ENCODE measurements at regions not wholly inside any gene's neighbourhood (a gene's known extent, or its start where the extent isn't known, plus 50 kb on each side); places are given as distances from the start of the nearest gene placed in this dataset.
"Not testable (repeated sequence)": the region's sequence is repeated elsewhere in the genome, so short reads cannot be mapped to it uniquely, and the experiment has no call there.

DNA sequence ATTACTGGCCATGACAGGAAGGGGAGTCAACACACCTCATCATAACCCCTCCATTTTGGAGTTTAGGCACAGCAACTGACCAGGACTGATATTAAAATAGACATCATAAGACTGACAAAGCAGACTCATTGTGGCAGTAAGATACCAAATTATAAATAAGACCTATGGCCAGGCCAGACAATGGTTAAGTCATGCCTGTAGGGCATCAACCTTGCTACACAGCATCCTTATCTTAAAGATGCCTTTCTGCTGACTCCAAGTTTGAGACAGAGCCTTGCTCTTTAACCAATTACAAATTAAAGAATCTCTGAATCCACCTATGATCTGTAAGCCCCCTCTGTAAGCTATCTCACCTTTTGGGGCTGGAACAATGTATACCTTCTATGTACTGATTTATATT lies 65.5 kb downstream of the VCX2 start:
- no peak for DNase-seq (ENCODE audit: low read depth in 2 of 2)

DNA sequence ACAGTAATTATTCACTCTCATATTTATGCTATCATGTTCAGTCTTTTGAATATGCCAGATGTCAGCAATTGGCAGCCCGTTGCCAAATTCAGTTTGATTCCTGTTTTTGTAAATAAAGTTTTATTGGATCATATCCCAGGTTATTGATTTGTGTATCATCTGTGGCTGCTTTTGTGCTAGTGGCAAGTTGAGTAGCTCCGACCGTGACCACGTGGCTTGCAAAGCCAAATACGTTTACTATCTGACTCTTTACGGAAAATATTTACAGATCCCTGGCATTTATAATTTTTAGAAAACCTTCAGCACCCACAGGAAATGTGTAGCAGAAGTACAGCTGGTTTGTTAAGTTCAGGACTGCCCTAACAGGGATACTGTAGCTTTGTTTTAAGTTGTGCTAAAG lies 67.4 kb downstream of the VCX2 start:
- no peak for DNase-seq (ENCODE audit: low read depth in 2 of 2)

DNA sequence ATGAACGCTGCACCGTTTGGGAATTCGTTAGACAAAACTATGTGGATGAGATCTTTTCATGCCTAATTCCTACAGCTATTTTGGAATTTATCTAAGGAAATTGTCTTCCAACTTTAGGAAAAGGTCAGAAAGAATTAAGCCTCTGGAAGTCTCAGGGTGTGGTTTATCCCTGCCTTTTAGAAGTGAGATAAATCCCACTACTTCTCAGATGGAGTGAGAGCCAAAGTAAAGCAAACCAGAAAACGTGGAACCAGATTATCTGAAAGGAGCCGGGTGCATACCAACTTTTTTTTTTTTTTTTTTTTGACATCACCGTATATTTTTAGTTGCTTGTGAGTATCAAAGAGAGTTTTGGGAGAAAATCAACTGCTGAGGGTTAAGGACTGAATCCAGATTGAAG lies 79.6 kb downstream of the VCX2 start:
- no peak for DNase-seq (ENCODE audit: low read depth in 2 of 2)

DNA sequence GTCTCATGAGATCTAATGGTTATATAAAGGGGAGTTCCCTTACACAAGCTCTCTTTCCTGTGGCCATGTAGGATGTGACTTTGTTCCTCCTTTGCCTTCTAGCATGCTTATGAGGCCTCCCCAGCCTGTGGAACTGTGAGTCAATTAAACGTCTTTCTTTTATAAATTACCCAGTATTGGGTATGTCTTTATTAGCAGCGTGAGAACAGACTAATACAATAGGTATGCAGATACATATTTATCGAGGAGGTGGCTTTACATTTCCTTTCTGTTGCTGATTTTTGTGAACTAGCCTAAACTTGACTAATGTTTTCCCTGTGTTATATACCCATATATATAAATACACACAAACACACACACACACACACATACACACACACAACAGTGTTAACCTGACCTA lies 80.2 kb downstream of the VCX2 start:
- DNase-seq (ENCODE audit: low read depth in 2 of 2) = no peak

DNA sequence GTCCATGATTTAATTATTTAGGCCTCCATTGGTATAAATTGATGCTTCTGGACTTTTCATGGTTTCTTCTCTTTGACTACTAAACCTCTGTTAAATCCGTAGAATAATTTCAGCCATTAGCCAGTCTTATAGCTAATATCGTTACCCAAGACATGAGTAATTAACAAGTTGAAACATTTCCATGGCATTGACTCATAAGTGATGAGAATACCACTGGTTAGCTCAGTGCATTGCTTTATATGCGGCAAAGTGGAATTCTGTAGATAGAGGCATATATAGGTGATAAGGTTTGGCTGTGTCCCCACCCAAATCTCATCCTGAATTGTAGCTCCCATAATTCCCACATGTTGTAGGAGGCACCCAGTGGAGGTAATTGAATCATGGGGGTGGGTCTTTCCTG lies 80.6 kb downstream of the VCX2 start:
- DNase-seq (ENCODE audit: low read depth in 2 of 2) = no peak

DNA sequence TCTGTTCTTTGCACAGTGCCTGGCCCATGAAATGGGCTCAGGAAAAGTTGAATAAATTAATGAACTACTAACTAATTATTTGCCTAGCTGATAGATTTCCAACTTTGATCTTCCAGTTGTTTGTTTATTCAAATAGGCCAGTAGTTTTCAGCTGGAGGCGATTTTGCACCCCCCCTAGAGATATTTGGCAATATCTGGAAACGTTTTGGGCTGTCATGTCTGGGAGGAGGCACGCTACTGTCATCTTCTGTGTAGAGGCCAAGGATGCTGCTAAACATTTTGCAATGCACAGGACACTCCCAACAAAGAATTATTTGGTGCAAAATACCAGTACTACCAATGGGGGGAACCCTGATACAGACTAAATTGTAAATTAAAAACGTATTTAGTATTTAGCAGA lies 81.9 kb downstream of the VCX2 start:
- no peak for DNase-seq (ENCODE audit: low read depth in 2 of 2)

DNA sequence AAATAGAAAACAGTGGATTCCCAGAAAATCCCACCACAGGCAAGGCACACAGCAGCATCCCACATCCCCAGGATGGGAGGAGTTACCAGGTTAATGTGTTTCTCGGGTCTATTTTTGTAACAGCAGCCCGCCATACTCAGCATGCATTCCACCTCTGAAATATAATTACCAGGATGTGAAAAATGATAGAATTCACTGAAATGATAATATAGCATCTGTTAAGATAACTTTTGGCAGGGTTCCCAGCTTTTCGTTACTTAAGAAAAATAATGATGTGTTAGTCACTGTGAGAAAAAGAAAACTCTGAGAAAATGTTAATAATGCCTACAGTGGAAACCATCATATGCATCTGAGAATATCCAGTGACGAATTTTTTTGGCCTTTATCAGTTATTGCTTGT lies 87.1 kb downstream of the VCX2 start:
- DNase-seq (ENCODE audit: low read depth in 2 of 2) = no peak

DNA sequence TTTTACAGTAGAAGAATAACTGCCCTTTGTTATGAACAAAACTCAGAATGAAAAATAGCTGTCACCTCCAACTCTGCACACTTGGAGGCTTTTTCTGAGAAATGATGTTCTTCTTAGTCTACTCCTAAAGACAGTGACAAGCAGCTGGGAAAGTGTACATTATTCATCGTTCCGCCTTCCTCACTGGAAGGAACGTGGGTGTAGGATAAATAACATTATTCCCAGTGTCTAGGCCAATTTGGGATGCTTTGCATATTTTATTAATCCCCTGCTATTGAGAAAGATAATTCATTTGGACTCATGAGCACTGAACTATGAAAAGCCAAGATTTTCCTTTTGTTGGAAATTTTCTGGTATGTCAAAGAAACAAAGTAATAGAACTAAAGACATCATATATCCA lies 87.8 kb downstream of the VCX2 start:
- no peak for DNase-seq (ENCODE audit: low read depth in 2 of 2)

DNA sequence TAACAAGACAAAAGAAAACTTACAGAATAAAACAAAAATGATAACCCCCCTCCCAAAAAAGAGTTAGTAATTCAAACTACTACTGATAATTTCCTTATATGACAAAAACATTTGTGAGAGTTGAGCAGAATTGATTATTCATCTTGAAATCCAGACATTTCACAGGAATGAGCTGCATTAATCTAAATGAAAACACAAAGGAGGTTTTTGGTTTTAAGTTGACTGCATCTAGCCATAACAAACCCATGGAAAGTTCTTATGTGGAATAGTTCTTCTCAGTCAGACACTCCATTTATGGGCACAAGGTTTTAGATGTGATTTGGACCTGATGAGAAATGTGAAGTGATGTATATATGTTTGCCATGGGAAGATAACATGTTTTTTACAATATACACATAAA lies 95.4 kb downstream of the VCX2 start:
- DNase-seq (ENCODE audit: low read depth in 2 of 2) = no peak

DNA sequence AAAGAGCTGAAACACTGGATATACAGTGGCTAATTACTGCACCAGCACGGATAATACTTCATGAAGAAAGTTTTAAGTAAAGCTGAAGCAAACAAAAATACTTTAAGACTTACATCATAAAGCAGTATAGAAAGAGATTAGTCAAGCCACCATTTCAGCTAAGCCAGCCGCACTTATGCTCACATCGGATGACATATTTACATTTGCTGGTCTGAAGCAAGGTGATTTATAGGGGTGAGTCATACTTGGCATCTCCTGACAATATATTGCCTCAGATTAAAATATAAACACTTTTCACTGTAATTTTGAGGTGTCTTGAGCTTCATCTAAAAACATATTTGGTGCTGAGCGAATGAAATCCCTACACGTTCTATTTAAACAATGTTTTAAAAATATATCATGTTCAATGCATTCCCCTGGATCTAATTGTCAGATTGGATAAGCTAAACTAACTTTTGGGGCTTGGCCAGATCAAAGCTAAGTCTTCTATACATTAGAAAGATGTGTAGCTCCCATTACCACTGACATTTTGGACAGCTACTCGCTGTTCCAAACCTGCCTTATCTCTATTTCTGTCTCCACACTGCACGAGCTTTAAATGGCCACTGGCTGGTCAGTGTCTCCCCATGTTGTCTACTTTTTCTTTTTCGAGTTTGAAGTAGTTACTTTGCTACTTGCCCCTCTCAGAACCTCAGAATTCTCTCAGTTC lies 103.2 kb downstream of the VCX2 start:
- no peak for DNase-seq (ENCODE audit: low read depth in 2 of 2)

DNA sequence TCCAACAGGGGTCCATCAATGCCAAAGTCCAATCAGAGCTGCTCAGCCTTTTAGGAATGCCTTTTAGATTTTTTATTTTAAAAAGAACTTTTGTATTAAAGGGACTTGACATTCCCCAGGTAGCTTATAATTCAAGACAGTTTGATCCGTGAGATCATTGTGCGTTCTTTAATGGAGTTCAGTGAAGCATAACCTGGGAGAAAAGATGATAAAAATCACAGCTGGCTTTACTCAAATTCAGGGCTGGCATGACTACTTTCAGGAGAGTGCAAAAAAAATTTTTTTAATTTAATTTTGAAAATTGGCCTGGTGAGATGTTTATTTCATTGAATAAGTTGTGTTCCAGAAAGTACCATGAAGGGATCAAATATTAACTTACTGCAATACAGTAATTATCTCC lies 118.2 kb downstream of the VCX2 start:
- DNase-seq (ENCODE audit: low read depth in 2 of 2) = no peak

DNA sequence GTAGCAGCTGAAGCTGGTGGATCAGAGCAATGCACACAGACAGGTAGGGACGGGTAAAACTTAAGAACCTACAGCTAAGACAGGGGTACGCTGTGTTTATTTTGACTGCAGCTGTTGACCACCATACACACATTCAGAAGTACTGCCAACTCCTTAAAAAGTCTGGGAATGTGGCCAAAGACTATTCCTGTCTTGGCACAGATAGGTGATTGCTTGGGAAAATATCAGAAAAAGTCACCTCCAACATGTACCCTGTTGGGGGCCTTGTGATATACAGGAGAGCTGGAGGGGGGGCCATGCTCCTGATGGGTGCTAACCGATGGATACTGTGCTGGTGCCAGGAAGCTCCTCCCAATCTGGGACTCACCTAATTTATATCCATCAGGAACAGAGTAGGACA lies 121.2 kb downstream of the VCX2 start:
- DNase-seq (ENCODE audit: low read depth in 2 of 2) = no peak

DNA sequence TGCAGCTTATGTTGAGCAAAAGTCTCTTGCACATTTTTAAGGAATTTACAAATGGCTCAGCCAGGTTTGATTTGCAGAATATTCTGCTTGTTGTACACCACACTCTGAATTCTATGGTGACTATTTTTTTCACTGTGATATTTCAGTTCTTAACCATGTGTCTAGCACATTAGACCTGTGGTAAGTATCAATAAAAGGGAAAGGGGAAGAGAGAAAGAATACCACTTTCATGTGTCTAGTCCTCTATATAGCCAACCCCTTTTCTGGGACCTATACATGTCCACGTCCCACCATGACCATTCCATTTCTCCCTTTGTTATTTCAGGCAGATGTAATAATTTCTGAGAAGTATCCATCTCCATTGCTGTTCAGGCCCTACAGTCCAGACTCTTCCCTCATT lies 121.3 kb upstream of the PNPLA4 start:
- DNase-seq (ENCODE audit: low read depth in 2 of 2) = no peak

DNA sequence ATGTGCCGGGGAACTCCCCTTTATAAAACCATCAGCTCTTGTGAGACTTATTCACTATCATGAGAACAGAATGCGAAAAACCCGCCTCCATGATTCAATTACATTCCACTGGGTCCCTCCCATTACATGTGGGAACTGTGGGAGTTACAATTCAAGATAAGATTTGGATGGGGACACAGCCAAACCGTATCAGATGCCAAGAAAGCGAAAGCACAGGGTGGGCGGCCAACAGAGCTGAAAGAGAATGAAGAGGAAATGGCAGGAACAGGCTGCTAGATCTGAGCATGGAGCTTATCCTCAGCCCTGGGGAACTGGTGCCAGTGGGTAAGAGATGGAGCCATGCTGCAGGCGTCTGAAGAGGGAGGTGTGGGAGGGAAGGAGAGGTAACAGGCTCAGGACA lies 117.7 kb upstream of the PNPLA4 start:
- DNase-seq (ENCODE audit: low read depth in 2 of 2) = no peak

DNA sequence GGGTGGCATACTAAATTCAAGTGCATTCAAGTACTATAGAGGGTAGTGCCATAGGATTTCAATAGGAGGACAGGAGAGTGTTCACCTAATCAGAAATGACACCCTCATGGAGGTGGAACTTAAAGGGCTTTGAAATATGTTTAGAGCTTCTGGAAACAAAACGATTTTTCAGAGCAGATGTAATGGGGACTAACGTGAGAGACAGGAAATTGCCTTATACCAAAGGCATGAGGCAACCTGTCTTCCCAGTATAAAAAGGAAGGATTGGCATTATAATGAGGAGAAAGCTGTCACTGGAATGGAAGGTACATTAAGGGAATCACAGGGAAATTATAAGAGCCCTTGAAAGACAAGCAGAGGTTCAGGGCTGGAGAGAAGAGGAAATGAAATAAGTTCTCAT lies 116.3 kb upstream of the PNPLA4 start:
- no peak for DNase-seq (ENCODE audit: low read depth in 2 of 2)

DNA sequence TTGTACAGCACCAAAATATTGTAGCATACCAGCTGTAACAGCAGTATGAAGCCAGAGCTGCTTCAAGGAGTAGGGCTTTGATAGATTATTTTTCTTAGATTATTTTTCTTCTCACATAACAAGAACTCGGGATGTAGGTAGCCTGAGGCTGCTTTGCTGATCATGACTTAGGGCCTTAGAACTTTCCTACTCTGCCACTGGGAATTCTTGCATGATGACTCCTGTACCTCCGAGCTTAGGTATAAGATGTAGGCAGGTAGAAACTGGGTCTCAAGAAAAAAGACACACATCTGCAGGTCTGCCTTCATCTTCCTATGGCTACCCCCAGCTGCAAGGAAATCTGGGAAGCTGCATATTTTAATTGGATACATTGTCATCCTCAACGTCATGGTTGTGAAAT lies 115.9 kb upstream of the PNPLA4 start:
- DNase-seq (ENCODE audit: low read depth in 2 of 2) = no peak

DNA sequence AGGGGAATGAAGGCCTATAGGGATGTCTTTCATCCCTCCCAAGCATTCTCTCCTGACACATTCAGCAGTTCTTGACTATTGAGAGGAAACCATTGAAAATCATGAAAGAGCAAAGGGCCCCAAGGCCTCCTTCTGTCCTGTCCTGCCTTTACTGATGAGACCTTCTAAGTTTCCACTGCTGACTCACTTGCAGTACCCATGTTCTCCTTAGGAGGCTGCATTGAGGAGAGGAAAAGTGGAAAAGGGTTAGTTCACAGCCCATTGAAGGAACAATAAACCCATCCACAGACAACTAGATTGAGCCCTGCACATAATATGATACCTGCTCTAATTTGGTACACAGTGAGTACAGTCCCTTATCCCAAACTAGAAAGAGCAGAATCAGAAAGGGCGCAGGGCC lies 115.1 kb upstream of the PNPLA4 start:
- no peak for DNase-seq (ENCODE audit: low read depth in 2 of 2)

DNA sequence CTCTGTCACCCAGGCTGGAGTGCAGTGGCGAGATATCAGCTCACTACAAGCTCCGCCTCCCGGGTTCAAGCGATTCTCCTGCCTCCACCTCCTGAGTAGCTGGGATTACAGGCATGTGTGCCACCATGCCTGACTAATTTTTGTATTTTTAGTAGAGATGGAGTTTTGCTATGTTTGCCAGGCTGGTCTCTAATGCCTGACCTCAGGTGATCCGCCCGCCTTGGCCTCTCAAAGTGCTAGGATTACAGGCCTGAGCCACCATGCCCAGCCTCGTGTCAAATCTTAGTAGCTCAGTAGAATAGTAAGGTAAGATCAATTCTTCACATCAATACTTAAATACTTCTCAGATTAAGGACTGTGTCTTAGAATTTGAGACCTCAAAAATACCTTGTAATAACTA lies 112.5 kb upstream of the PNPLA4 start:
- not testable (repeated sequence) for DNase-seq (ENCODE audit: low read depth in 2 of 2)

DNA sequence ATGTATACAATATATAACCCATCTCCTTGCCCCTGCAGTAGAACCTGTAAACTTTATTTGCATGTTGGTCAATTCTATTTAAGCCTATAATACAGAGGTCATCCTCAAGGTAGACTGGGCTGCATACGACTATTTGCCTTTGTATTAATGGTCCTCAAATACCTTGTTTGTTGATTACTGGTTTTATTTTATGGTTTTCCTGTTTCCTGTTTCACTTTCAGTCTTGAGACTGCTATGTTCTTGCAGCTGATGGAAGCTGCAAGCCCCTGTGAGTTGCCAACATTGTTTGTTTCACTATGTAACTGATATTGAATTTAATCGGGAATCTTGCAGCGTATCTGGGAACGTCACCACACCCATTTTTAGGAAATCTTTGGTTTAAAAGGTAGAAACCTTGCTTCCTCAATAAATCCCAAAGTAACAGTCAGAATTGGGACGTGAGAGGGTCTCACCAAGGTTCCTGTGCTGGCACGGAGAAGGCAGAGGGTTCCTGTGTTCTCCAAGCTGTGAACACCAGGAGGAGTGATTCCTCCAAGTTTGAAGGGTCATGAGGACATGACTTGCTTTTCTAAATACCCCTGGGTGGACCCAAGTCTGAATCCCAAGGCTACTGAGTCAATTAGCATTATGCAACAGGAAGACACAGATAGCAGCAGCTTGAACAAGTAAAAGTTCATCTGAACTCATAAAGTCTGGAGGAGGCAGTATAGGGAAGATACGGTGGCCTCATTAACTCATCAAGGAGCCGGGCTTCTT lies 110.6 kb upstream of the PNPLA4 start:
- DNase-seq (ENCODE audit: low read depth in 2 of 2) = no peak

DNA sequence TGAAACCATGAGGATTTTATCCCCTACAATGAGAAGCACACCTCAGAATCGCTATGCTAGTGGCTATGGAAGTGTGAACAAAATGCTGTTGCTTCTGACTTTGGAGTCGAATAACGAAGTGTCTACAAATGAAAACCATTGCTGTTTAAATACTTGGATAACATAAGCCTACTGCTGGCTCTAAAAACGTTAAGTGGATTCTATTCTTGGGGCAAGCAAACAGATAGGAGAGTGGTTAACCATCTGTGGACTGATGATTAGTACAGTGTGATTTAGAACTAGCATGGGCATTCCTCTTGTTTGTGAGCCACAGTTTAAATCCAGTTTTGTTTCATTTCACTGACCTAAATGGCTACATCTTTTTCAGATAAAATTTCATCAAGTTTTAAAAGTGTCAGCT lies 109.7 kb upstream of the PNPLA4 start:
- no peak for DNase-seq (ENCODE audit: low read depth in 2 of 2)

DNA sequence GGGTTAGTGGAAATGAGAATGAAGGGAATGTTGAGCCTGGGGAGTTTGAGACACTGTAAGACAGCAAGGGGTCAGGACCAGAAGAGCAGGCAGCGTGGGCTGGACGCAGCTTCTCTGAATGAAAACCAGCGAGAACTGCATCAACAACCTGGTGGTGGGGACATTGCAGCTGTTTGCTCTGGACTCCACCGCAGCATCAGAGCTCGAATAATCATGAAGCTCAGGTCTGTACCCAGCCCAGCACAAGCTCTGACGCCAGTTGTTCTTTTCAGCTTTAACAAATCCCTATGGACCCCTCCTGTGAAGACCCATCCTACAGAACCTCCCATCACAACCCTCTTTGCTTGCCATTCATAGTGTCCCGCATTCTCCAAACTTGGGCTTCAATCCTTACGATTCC lies 106.8 kb upstream of the PNPLA4 start:
- no peak for DNase-seq (ENCODE audit: low read depth in 2 of 2)

DNA sequence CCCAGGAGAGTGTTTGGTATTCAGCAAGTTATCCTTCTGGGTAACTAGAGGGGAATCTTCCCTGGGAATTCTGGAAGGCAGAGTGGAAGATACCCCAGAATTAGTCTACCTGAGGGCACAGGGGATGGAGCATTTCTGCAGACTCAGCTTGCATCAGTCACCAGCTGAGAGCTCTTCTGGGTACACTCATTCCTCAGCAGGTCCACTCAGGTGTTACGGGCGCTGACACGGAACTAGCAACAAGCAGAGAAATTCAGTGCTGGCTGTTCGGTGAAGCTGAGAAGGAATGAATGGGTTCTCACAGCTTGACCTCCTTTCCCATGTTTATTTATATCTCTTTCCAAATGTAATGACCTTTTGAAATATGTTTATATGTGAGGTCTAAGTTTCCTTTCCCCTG lies 106.0 kb upstream of the PNPLA4 start:
- DNase-seq (ENCODE audit: low read depth in 2 of 2) = no peak

DNA sequence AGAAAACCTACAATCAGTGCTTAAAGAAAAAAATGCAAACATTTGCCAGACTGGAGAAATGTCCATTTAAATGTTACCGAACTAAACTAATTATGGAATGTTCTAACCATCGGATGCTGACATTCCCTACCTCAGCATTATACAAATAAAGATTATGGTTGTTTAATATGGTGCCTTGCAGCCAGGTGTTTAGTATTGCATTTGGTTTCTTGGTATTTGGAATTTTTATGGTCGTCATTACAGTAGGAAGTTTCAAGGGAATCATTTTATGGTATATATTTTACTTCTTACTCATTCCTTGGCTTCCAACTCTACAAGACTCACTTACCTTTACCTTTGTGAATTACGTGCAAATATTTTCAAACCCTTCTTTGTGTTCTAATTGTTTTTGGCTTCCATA lies 103.1 kb upstream of the PNPLA4 start:
- no peak for DNase-seq (ENCODE audit: low read depth in 2 of 2)

DNA sequence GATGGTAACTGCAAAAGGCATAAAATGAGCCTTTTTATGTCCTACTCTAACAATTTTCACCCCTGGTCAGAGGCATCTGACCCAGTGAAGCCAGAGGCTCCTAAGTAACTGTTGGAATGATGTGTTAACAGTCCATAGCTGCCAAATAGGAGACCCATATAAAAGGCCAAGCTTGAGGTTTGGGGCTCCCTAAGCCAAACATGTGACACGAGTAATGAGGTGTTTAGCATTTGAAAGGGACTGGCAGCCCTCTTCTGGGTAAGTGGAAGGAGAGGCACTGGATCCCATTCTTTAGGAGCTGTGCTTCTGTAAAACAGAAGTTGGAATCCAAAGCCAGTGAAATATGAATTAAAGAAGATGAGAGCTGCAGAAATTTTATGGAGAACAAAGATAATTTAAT lies 100.6 kb upstream of the PNPLA4 start:
- DNase-seq (ENCODE audit: low read depth in 2 of 2) = no peak
